ENCODE measurements at regions not wholly inside any gene's neighbourhood (a gene's known extent, or its start where the extent isn't known, plus 50 kb on each side); places are given as distances from the start of the nearest gene placed in this dataset.

- DNase-seq: no peak
- 94% methylated on average over 3 of the region's 3 CpGs for WGBS (ENCODE audit: insufficient coverage)
- H3K9me3 Mint-ChIP-seq: peaks cover 0 to 4% (median 0%) of the 10 kb centered on the region in 7 donors
Measured at GRCh38 chr16:27728691-27729090, 178.7 kb downstream of the KATNIP start.

GRCh38 chr16:27729516-27730304 is 179.8 kb downstream of the KATNIP start:
- Histone ChIP-seq H3K79me2 (ENCODE audit: insufficient read depth, low read length) (no peaks in the 10 kb centered on the region), H2AFZ (ENCODE audit: insufficient read depth, low read depth, low read length, poor library complexity, severe bottlenecking) (no peak overlapping the region), H4K20me1 (ENCODE audit: insufficient read depth, low read length) (no peaks in the 10 kb centered on the region), H3K36me3 (replicated peaks in 1 of 2; ENCODE audit: control insufficient read depth in 1 of 2, insufficient read depth in 2 of 2, low read length in 2 of 2) (peaks cover 10 to 23% of the 10 kb centered on the region in 2 donors), H3K4me1 (ENCODE audit: control insufficient read depth in 1 of 2, insufficient read depth in 2 of 2, low read length in 2 of 2) (peaks cover 14 to 15% of the 10 kb centered on the region in 2 donors), H3K9ac (ENCODE audit: insufficient read depth, low read length, poor library complexity, severe bottlenecking) (peak overlapping the region; percentile 29), H3K9me3 (replicated peaks in 1 of 2; ENCODE audit: control insufficient read depth in 1 of 2, insufficient read depth in 1 of 2, low read length in 2 of 2) (no peaks in the 10 kb centered on the region), H3K4me3 (replicated peaks in 1 of 3; ENCODE audit: low read depth in 2 of 3, low read length in 3 of 3) (no peak overlapping the region), H3K27me3 (ENCODE audit: control insufficient read depth in 2 of 2, insufficient read depth in 2 of 2, low read length in 2 of 2) (no peaks in the 10 kb centered on the region), H3K27ac (ENCODE audit: low read depth in 1 of 2, low read length in 2 of 2) (no peak overlapping the region), H3K4me2 (replicated peaks; ENCODE audit: extremely low read depth, low read length, poor library complexity, severe bottlenecking) (peak overlapping the region; percentile 2)
- Mint-ChIP-seq H3K4me3 (peak overlapping the region in 1 of 2 donors; percentile 56), H3K27me3 (ENCODE audit: low read depth in 3 of 3) (peaks cover 0 to 4% (median 2%) of the 10 kb centered on the region in 3 donors), H3K4me1 (peaks cover 14% of the 10 kb centered on the region), H3K36me3 (peaks cover 39 to 40% of the 10 kb centered on the region in 2 donors), H3K27ac (peak overlapping the region in 5 of 7 donors; percentile 8 to 72 (median 52)), H3K9me3 (peaks cover 0 to 4% (median 0%) of the 10 kb centered on the region in 7 donors)
- peak; percentile 19 to 33 (median 21) for DNase-seq
- intact Hi-C loops (cut with micrococcal nuclease): no loop called here
- TF ChIP-seq CTCF (IDR thresholded peaks at IDR 0.05): no peak
- 11% methylated on average over 9 of the region's 10 CpGs for WGBS (ENCODE audit: insufficient coverage)

More at GRCh38 chr16:27728691-27729090, 178.7 kb downstream of the KATNIP start:
- no peaks in the 10 kb centered on the region for H3K9me3 ChIP-seq (replicated peaks in 1 of 2; ENCODE audit: control insufficient read depth in 1 of 2, insufficient read depth in 1 of 2, low read length in 2 of 2)
- H4K20me1 ChIP-seq (ENCODE audit: insufficient read depth, low read length): no peaks in the 10 kb centered on the region
- no peak overlapping the region for H3K4me2 ChIP-seq (replicated peaks; ENCODE audit: extremely low read depth, low read length, poor library complexity, severe bottlenecking)
- H3K4me1 ChIP-seq (ENCODE audit: control insufficient read depth in 1 of 2, insufficient read depth in 2 of 2, low read length in 2 of 2): peaks cover 14 to 15% of the 10 kb centered on the region in 2 donors
- Mint-ChIP-seq H3K36me3 (peaks cover 43% of the 10 kb centered on the region in 2 donors), H3K27ac (no peak overlapping the region), H3K27me3 (ENCODE audit: low read depth in 3 of 3) (peaks cover 0 to 4% (median 2%) of the 10 kb centered on the region in 3 donors), H3K4me3 (no peak overlapping the region), H3K4me1 (peaks cover 16% of the 10 kb centered on the region)
- H3K79me2 ChIP-seq (ENCODE audit: insufficient read depth, low read length): no peaks in the 10 kb centered on the region
- no peak overlapping the region for H3K4me3 ChIP-seq (replicated peaks in 1 of 3; ENCODE audit: low read depth in 2 of 3, low read length in 3 of 3)
- no peak for TF ChIP-seq CTCF (IDR thresholded peaks at IDR 0.05)
- H3K27ac ChIP-seq (ENCODE audit: low read depth in 1 of 2, low read length in 2 of 2): no peak overlapping the region
- H3K27me3 ChIP-seq (ENCODE audit: control insufficient read depth in 2 of 2, insufficient read depth in 2 of 2, low read length in 2 of 2): no peaks in the 10 kb centered on the region
- intact Hi-C loops (cut with micrococcal nuclease): no loop called here
- H3K9ac ChIP-seq (ENCODE audit: insufficient read depth, low read length, poor library complexity, severe bottlenecking): no peak overlapping the region
- H2AFZ ChIP-seq (ENCODE audit: insufficient read depth, low read depth, low read length, poor library complexity, severe bottlenecking): no peak overlapping the region
- H3K36me3 ChIP-seq (replicated peaks in 1 of 2; ENCODE audit: control insufficient read depth in 1 of 2, insufficient read depth in 2 of 2, low read length in 2 of 2): peaks cover 10 to 33% of the 10 kb centered on the region in 2 donors

Data from CD14-positive monocyte (primary cell).